ENCODE measurements at regions not wholly inside any gene's neighbourhood (a gene's known extent, or its start where the extent isn't known, plus 50 kb on each side); places are given as distances from the start of the nearest gene placed in this dataset.
"Not testable (repeated sequence)": the region's sequence is repeated elsewhere in the genome, so short reads cannot be mapped to it uniquely, and the experiment has no call there.

- no peak for ATAC-seq
- no peak for DNase-seq
Observed at GRCh38 chr2:7683708-7684107, 766.5 kb downstream of the RNF144A start.

DNA sequence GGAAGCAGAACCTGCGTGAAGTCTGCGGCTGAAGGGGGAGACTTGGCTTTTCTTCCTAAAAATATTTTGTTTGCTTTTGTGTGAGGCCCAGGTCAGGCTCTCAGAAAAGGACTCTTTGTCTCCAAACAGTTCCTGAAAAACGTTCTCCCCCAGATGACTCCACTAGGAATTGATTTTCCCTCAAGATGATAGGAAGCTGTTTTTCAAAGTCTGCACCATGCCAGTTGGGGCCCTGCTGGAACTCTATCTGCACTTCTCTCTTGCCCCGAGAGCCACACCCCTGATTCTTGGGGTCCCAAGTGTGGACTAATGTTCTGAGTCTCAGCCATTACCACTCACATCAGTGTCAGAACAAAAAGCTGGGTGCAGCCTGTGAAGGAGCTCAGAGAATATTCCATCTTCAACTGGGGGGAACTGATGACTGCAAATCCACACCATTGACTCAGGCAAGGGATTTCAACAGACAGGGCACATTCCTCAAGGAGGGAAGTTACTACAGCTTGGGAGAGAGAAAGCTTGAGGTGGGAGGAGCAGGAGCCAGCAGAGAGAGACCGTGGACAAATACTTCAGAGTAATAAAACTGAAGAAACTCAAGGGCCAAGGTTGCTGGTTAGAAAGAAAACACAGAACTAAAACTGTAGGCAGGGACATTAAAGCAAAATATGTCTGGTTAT lies 768.3 kb downstream of the RNF144A start:
- DNase-seq (no peak), ATAC-seq (no peak)

DNA sequence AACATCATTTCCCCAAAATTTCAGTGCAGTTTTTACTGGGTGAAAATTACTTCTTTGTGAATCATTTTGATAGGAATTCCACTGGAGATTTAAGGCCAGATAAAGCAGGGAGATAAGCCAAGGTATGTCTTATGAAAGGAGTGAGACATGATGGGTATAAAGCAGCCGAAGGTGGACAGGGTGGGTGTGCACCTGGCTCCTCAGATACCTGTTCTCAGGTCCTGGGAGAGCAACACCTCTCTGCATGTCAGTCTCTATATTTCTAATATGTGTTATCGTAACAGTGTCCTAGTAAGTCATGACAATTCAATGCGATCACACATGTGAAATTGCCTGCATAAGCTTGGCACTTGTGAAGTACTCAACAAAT lies 768.8 kb downstream of the RNF144A start:
- no peak for DNase-seq

GRCh38 chr2:7691961-7692656 lies 774.9 kb downstream of the RNF144A start:
- DNase-seq: no peak

More for the DNA sequence above, 768.8 kb downstream of the RNF144A start:
- ATAC-seq: no peak

GRCh38 chr2:7692657-7693161 lies 775.5 kb downstream of the RNF144A start:
- no peak for DNase-seq
- no peak for ATAC-seq

More at GRCh38 chr2:7691961-7692656, 774.9 kb downstream of the RNF144A start:
- no peak for ATAC-seq

DNA sequence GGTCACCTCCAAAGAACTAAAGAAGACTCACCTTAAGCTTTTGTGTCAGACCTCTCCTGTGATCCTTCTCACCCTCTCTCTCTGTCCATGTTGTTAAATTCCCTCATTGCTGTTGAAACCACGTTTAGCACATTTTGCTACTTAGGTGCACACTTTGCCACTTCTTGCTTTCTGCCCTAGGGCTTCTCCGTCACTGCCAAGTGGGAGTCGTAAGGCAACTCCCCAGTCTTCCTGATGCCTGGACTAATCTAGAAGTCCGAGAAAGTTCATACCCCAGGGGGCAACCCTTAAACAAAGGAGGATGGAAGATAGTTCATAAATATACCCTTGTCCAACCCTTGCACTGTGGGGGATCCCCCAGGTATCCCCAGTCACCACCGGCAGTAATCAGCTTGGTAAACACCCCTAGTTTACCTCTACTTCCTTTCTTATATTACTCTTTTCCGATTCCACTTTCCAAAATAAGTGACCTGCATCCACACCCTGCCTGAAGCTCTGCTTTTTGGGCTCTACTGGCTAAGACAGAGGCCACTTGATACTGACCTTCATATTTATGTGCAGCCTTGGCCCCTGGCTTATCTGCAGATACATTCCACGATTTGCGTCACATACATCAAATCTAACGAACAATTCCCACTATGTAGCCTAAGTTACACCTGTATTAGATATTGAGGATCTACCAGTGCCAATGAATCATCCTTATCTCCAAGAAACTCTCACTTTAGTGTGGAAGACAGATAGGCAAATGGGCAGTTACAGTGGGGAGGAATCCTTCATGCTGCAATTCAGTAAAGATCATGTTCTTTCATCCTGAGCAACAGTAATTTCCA lies 776.2 kb downstream of the RNF144A start:
- ATAC-seq (no peak), DNase-seq (no peak)

DNA sequence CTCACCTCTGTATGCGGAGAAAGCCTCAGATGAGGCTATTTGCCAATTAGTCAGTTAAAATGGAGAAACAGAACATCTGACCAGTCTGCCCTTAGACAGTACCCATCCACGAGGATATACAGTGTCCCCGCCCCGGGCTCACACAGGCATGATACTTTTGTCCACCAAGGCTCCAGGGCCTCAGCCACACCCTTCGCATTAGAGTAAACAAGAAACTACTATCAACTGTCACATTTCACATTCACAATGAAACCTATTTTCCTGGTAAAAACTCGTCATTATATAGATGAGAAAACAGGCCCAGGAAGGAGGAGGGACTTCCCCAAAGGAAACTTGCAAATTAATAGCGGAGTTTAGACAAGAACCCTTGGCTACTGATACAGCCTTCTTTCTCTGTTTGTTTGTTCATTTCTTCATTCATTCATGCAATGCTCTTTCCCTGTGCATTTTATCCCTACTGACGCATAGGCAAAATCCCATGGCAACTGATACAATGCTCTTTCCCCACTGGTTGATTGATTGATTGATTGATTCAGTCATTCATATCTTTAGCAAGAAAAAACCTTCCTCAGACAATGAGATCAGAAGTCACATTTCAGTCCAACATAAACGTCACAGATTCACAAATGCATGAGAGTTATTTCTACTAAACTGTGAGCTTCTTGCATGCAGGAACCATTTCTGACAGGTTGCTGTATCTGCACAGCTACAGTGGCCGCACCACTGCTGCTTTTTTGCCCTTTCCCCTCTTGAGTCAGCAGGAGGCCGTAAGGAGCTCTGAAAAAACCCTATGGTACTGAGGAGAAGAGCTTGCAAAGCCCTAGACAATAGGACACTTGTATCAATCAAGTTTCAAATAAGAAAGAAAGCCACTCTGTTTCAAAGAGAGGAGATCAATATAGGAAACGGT lies 777.1 kb downstream of the RNF144A start:
- ATAC-seq (peak; percentile 71), DNase-seq (no peak)

DNA sequence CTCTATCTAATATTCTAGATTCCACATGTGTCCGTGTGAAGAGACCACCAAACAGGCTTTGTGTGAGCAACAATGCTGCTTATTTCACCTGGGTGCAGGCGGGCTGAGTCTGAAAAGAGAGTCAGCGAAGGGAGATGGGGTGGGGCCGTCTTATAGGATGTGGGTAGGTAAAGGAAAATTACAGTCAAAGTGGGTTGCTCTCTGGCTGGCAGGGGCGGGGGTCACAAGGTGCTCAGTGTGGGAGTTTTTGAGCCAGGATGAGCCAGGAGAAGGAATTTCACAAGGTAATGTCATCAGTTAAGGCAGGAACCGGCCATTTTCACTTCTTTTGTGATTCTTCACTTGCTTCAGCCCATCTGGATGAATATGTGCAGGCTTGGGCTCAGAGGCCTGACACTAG lies 779.3 kb downstream of the RNF144A start:
- DNase-seq: not testable (repeated sequence)

GRCh38 chr2:7697052-7697451 lies 779.8 kb downstream of the RNF144A start:
- DNase-seq (no peak), ATAC-seq (no peak)

More for the DNA sequence above, 779.3 kb downstream of the RNF144A start:
- not testable (repeated sequence) for ATAC-seq

DNA sequence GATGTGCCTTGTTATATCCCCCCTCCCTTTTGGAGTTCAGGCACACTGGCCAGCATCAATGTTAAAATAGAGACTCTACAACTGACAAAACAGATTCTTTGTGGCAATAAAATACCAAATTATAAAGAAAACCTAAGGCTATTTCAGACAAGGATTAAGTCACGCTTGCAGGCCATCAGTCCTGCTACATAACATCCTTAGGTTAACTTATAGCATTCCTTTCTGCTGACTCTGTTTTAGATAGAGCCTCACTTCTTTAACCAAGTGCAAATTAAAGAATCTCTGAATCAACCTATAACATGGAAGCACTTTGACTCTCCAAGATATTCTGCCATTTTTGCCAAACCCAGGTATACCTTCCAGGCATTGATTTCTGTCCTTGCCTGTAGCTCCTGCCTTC lies 784.6 kb downstream of the RNF144A start:
- DNase-seq: no peak
- no peak for ATAC-seq

DNA sequence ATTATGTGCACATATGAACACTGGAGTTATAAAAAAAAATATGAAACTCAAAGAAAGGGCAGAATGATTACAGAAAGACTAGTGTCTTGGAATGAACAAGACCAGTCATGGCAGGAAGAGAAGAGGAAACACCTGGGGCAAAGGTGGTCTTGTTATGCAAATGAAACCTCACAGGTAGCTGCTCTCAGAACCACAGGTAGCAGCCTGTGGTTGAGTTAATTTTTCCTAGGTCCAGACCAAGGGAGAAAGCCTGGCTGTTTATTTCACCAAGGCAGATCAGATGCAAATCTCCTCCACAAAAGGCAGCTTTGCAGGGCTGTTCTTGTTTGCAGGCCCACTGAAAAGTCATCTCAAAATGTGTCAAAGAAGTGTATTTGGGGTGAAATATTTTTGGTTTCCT lies 785.8 kb downstream of the RNF144A start:
- ATAC-seq: no peak

DNA sequence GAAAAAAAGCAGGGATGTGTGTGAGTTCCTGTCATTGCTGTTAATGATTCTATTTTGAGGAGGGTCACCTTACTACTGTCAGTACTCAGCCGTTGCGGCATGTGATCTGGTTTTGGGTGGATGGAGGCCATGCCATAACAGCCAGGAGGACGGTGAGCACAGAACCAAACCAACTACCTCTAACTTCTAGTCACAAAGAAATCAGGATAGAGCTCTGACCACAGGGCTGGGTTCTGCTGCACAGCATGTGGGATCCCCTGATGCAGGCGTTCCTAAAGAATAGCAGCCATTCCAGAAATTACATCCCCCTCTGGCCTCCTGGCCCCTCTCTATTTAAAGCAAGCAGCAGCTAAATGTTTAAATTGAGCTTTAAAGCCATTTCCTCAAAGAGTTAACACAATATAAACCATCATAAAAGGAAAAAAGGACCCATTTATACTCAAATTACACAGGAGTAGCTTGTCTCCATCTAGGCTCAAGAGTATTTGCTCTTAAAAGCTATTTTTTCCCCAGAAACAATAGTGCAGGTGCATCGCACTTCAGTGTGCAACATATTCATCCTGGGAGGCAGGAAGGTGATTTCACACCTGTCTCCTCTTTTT lies 786.4 kb downstream of the RNF144A start:
- no peak for ATAC-seq
- DNase-seq: no peak

More for the DNA sequence above, 785.8 kb downstream of the RNF144A start:
- DNase-seq: no peak

GRCh38 chr2:7704296-7704865 lies 787.2 kb downstream of the RNF144A start:
- DNase-seq (no peak), ATAC-seq (no peak)

- DNase-seq (no peak), ATAC-seq (no peak)
Observed at GRCh38 chr2:7706791-7707190, 789.6 kb downstream of the RNF144A start.

DNA sequence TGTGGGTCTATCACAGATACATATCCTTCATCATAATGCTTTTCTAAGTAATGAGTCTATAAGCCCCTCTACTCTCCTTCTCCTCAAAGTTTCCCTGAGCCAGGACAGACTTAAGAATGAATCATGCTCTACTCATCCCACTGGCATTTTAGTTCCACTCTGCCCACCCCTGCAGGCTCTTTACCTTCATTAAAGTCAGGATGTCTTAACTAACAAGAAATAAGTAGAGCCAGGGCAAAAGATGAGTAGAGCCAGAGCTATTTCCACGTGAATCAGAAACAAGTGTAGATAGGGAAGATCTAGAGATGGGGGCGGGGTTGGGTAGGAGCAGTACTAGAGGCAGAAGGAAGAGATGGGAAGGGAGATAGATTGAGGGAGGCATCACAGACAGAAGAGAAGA lies 790.5 kb downstream of the RNF144A start:
- ATAC-seq (no peak), DNase-seq (no peak)

DNA sequence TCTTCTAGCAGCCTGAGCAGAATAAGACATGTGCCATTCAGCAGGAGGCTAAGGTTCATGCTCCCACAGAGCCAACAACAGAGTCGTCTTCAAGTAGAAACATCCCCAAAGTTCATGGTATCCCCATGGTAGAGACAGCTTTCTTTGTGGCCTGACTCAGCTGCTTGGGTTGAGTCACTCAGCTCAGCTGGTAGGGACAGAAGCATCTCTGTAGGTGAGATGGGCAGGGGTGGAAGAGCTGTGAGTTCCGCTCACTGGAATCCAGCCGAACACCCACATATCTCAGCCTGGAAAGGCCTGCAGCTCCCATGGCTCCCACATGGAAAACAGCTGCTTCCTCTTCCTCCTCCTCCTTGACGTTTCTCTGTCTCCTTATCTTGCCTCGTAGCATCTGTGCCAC lies 792.7 kb downstream of the RNF144A start:
- no peak for DNase-seq
- ATAC-seq: peak; percentile 63

DNA sequence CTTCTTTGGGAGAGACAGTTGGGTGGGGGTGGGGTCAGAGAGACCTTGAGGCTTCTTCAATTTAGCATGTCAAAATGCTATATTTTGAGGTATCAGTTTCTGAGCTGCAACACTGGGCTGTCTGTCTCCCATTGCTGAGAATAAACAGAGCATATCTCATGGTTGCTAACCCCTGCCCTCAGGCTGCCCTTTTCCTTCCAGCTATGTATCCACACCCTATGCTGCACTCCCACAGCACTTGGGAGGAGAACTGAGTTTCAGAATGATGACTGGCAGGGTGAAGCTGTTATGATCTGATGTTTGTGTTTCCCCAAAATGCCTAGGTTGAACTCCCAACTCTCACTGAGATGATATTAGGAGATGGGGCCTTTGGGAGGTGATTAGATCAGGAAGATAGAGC lies 794.0 kb downstream of the RNF144A start:
- DNase-seq: no peak
- ATAC-seq: no peak

GRCh38 chr2:7719876-7720275 lies 802.7 kb downstream of the RNF144A start:
- DNase-seq: no peak
- ATAC-seq: no peak

GRCh38 chr2:7721413-7721995 lies 804.3 kb downstream of the RNF144A start:
- DNase-seq: no peak
- ATAC-seq: no peak

GRCh38 chr2:7722212-7722910 lies 805.1 kb downstream of the RNF144A start:
- DNase-seq: no peak
- no peak for ATAC-seq
